Upper lobe of left lung (tissue), 4 donors: ENCODE measurements at regions not wholly inside any gene's neighbourhood (a gene's known extent, or its start where the extent isn't known, plus 50 kb on each side); places are given as distances from the start of the nearest gene placed in this dataset.
"Not testable (repeated sequence)": the region's sequence is repeated elsewhere in the genome, so short reads cannot be mapped to it uniquely, and the experiment has no call there.

ENCODE experiments used
- CTCF ChIP-seq, 6 experiments: fragments of 450-650 bp in 4 of 6; fragments of 200-600 bp in 2 of 6; sonication (generic) in 2 of 6; IDR thresholded peaks; one replicate each; pipeline ENCODE4 v1.5.1; 2016 to 2019; ENCODE audit warnings: antibody characterized with exemption in 6 of 6
- EP300 ChIP-seq, 4 donors: sonication (generic); formaldehyde crosslinking; IDR thresholded peaks; one replicate each; pipeline ENCODE4 v1.5.1; 2017; ENCODE audit warnings: antibody characterized with exemption in 4 of 4, control low read depth in 2 of 4
- POLR2A ChIP-seq, 4 donors: fragments of 450-650 bp; IDR thresholded peaks; one replicate each; pipeline ENCODE4 v1.5.1; 2016 to 2017; ENCODE audit warnings: antibody characterized with exemption in 4 of 4, mild to moderate bottlenecking in 2 of 4
- POLR2AphosphoS5 ChIP-seq, 2 donors: sonication (generic); formaldehyde crosslinking; IDR thresholded peaks; one replicate each; pipeline ENCODE4 v1.5.1; 2017; ENCODE audit warnings: antibody characterized with exemption in 2 of 2

GRCh38 chrX:104457130-104457529, 108.9 kb upstream of the IL1RAPL2 start:
- not testable (repeated sequence) for TF ChIP-seq EP300, CTCF, POLR2A, POLR2AphosphoS5 (IDR thresholded peaks at IDR 0.05)
